ENCODE measurements at regions not wholly inside any gene's neighbourhood (a gene's known extent, or its start where the extent isn't known, plus 50 kb on each side); places are given as distances from the start of the nearest gene placed in this dataset.

DNA sequence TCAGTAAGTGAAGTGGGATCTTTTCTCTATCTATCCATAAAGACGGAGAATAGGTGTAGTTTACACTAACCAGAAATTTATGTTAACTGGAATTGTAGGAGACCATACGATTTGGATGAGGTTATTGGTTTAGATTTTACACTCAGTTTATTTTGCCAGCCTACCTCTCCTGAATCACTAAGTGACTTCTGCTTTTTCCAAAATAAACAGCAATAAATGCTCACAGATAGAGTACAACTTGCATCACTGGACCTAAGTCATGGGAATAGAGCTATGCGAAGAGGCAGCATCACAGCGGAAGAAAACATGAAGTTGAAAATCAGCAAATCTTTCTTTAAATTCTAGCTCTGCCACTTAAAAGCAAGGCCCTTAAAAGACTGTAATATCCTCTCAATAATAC is 781.0 kb downstream of the LIG4 start:
- H3K9me3 ChIP-seq, result no peaks in the 10 kb centered on the region
- TF ChIP-seq, protein P1, sequence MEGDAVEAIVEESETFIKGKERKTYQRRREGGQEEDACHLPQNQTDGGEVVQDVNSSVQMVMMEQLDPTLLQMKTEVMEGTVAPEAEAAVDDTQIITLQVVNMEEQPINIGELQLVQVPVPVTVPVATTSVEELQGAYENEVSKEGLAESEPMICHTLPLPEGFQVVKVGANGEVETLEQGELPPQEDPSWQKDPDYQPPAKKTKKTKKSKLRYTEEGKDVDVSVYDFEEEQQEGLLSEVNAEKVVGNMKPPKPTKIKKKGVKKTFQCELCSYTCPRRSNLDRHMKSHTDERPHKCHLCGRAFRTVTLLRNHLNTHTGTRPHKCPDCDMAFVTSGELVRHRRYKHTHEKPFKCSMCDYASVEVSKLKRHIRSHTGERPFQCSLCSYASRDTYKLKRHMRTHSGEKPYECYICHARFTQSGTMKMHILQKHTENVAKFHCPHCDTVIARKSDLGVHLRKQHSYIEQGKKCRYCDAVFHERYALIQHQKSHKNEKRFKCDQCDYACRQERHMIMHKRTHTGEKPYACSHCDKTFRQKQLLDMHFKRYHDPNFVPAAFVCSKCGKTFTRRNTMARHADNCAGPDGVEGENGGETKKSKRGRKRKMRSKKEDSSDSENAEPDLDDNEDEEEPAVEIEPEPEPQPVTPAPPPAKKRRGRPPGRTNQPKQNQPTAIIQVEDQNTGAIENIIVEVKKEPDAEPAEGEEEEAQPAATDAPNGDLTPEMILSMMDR (IDR thresholded peaks at IDR 0.05), result no peak
- no peaks in the 10 kb centered on the region for H3K27me3 ChIP-seq
- no peak overlapping the region for H3K4me3 ChIP-seq
- no peaks in the 10 kb centered on the region for H3K4me1 ChIP-seq
- H3K27ac ChIP-seq, result no peak overlapping the region
- H3K36me3 ChIP-seq, result no peaks in the 10 kb centered on the region
- no peak for DNase-seq
- intact Hi-C loops (cut with DNase I), result no loop called here
- ATAC-seq, result no peak

DNA sequence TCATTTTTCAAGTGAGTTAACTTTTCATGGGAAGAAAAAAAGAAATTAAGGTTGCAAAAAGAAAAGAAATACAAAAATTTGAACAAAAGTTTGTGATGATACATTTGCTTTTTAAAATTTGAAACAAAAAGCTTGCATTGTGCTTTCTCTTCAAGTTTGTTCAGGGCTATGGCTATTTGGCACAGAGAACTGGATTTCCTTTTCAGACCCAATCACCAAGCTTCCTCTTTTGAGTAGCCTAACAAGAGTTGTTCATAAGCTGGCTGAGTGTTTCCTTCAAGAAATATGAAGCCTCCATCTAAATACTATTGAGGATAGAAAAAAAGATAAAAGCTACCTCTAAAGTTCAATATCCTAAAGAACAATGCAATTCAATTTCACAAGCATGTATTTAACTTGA is 787.8 kb downstream of the LIG4 start:
- TF ChIP-seq, protein P1 (IDR thresholded peaks at IDR 0.05), result no peak
- no peak for ATAC-seq
- no peaks in the 10 kb centered on the region for H3K4me1 ChIP-seq
- H3K36me3 ChIP-seq, result no peaks in the 10 kb centered on the region
- no peak overlapping the region for H3K27ac ChIP-seq
- DNase-seq, result no peak
- H3K27me3 ChIP-seq, result no peaks in the 10 kb centered on the region
- H3K4me3 ChIP-seq, result no peak overlapping the region
- intact Hi-C loops (cut with DNase I), result no loop called here
- H3K9me3 ChIP-seq, result no peaks in the 10 kb centered on the region

DNA sequence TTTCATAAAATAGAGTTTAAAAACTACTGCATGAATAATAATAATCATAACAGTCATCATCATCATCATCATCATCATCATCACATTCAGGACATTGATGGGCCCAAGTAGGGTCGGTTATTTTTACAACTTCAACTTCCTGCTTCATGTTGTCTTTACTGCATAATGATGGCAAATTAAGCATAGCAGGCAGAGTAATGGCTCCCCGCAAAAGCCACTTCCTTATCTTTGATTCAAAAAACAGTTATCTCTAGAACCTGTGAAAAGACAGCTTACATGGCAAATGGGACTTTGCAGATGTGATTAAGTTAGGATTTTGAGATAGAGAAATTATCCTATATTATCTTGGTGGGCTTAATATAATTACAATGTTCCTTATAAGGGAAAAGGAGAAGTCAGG is 792.9 kb downstream of the LIG4 start:
- DNase-seq (no peak), ATAC-seq (no peak)
- no peak overlapping the region for H3K27ac ChIP-seq
- H3K4me1 ChIP-seq, result no peaks in the 10 kb centered on the region
- intact Hi-C loops (cut with DNase I), result no loop called here
- no peaks in the 10 kb centered on the region for H3K27me3 ChIP-seq
- TF ChIP-seq, protein P1 (IDR thresholded peaks at IDR 0.05), result no peak
- no peaks in the 10 kb centered on the region for H3K9me3 ChIP-seq
- H3K36me3 ChIP-seq, result no peaks in the 10 kb centered on the region
- no peak overlapping the region for H3K4me3 ChIP-seq

DNA sequence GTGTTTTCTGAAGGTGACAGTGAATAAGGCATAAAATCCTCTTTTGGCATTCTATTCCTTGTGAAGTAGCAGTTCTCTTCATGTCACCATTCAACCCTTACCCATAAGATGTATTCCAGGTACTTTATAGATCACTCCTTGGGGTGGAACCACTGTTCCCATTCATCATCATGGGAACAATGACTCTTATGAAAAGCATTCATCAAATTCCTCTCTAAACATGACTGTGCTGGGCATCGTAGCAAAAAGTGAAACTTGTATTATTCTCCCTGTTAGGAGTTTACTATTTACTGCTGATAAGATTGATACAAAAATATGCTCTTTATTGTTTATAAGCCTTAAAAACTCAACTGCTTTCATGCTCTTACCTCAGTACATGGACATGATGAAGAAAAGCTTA is 793.4 kb downstream of the LIG4 start:
- intact Hi-C loops (cut with DNase I), result no loop called here
- Histone ChIP-seq H3K4me1 (no peaks in the 10 kb centered on the region), H3K4me3 (no peak overlapping the region), H3K27ac (no peak overlapping the region), H3K9me3 (no peaks in the 10 kb centered on the region), H3K36me3 (no peaks in the 10 kb centered on the region), H3K27me3 (no peaks in the 10 kb centered on the region)
- DNase-seq, result no peak
- TF ChIP-seq, protein P1 (IDR thresholded peaks at IDR 0.05), result no peak
- no peak for ATAC-seq

DNA sequence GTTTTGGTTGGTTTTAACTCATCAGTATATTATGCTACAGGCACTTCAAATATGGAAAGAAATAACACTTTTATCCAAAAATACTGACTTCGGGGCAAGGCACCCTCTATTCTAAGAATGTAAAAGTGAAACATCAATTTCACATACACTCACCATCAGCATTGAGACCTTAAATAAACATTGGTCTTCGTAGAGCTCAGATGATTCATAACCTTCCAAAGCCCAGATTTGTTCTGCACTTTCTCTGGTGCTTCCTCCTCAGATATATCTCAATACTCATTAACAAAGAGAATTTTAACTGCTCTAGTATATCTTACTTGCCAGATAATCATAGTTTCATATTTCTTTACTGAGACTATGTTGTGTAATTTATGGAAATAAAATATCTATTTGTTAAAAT is 794.3 kb downstream of the LIG4 start:
- H3K27me3 ChIP-seq, result no peaks in the 10 kb centered on the region
- H3K27ac ChIP-seq, result no peak overlapping the region
- H3K9me3 ChIP-seq, result no peaks in the 10 kb centered on the region
- ATAC-seq (no peak), DNase-seq (no peak)
- intact Hi-C loops (cut with DNase I), result no loop called here
- no peaks in the 10 kb centered on the region for H3K36me3 ChIP-seq
- TF ChIP-seq, protein P1 (IDR thresholded peaks at IDR 0.05), result no peak
- no peaks in the 10 kb centered on the region for H3K4me1 ChIP-seq
- no peak overlapping the region for H3K4me3 ChIP-seq

Data from left lung (tissue), 4 donors.